H1 (cell line): ENCODE measurements at regions not wholly inside any gene's neighbourhood (a gene's known extent, or its start where the extent isn't known, plus 50 kb on each side); places are given as distances from the start of the nearest gene placed in this dataset.

ENCODE experiments used
- CTCF ChIA-PET: fragments of 300-600 bp; sonication (Branson Sonifier 250); formaldehyde crosslinking; loops from one replicate; lab custom pipeline; 2021; ENCODE audit not compliant: partially characterized antibody; lab: Charles Lee
- POLR2A ChIA-PET: fragments of 300-600 bp; sonication (Branson Sonifier 250); formaldehyde crosslinking; loops from one replicate; lab custom pipeline; 2021; ENCODE audit warnings: inconsistent platforms; ENCODE audit not compliant: partially characterized antibody; lab: Charles Lee
- DNase-seq, 2 experiments: peaks; one replicate each; pipeline versions ENCODE4 v3.0.0 to v3.0.0-alpha.2; 2010 to 2022; ENCODE audit warnings: low spot score in 2 of 2, low read depth in 1 of 2, mixed read lengths in 1 of 2
- FAIRE-seq: peaks from 2 replicates; lab custom pipeline; 2011; peaks lifted over from hg19 to GRCh38; lab: Jason Lieb, UNC
- H2AFZ ChIP-seq: 2 replicates; pipeline ENCODE4 v1.8.1; 2012; ENCODE audit warnings: low read length, inconsistent platforms
- H2AK5ac ChIP-seq: 2 replicates; pipeline ENCODE4 v1.6.1; 2013; ENCODE audit warnings: low read depth, low read length
- H2BK120ac ChIP-seq: replicated peaks from 2 replicates; pipeline ENCODE3; 2013; ENCODE audit warnings: low read depth, low read length, inconsistent platforms
- H2BK12ac ChIP-seq: 2 replicates; pipeline ENCODE4 v1.6.1; 2013; ENCODE audit warnings: low read depth, low read length
- H2BK15ac ChIP-seq: 2 replicates; pipeline ENCODE4 v1.6.1; 2013; ENCODE audit warnings: low read length
- H2BK20ac ChIP-seq: 2 replicates; pipeline ENCODE4 v1.6.1; 2013; ENCODE audit warnings: low read length
- H2BK5ac ChIP-seq: 2 replicates; pipeline ENCODE4 v1.6.1; 2013; ENCODE audit warnings: low read depth, low read length
- H3K14ac ChIP-seq: 2 replicates; pipeline ENCODE4 v1.6.1; 2013; ENCODE audit warnings: inconsistent platforms; ENCODE audit not compliant: insufficient read length
- H3K18ac ChIP-seq: 2 replicates; pipeline ENCODE4 v1.6.1; 2013; ENCODE audit warnings: low read length; ENCODE audit errors: extremely low read depth
- H3K23ac ChIP-seq: 2 replicates; pipeline ENCODE4 v1.6.1; 2013; ENCODE audit warnings: inconsistent platforms; ENCODE audit not compliant: insufficient read length
- H3K23me2 ChIP-seq: 2 replicates; pipeline ENCODE4 v1.6.1; 2013; ENCODE audit warnings: low read depth, low read length
- H3K27ac ChIP-seq: 2 replicates; pipeline ENCODE4 v1.6.1; 2011; ENCODE audit warnings: low read depth, low read length, inconsistent platforms
- H3K27me3 ChIP-seq, 4 experiments: replicated peaks in 1 of 4; 1 replicate in 1 of 4; 2 replicates in 3 of 4; pipeline versions ENCODE4 v1.6.1 to v1.8.1; 2011 to 2013; ENCODE audit warnings: low read length in 3 of 4, mild to moderate bottlenecking in 3 of 4, inconsistent platforms in 2 of 4, mixed read lengths in 2 of 4, moderate library complexity in 1 of 4; ENCODE audit not compliant: control insufficient read depth in 3 of 4, insufficient read depth in 3 of 4; ENCODE audit errors: extremely low read depth in 1 of 4
- H3K36me3 ChIP-seq, 4 experiments: 2 replicates each; pipeline versions ENCODE4 v1.6.1 to v1.8.1; 2011 to 2013; ENCODE audit warnings: mild to moderate bottlenecking in 4 of 4, low read length in 3 of 4, moderate library complexity in 2 of 4, control low read depth in 1 of 4, inconsistent platforms in 1 of 4; ENCODE audit not compliant: insufficient read depth in 4 of 4, control insufficient read depth in 2 of 4
- H3K4ac ChIP-seq: replicated peaks from 2 replicates; pipeline ENCODE3; 2013; ENCODE audit warnings: low read length, low read depth, mixed read lengths, inconsistent platforms; ENCODE audit not compliant: insufficient read length
- H3K4me1 ChIP-seq, 4 experiments: replicated peaks in 1 of 4; 1 replicate in 1 of 4; 2 replicates in 3 of 4; pipeline versions ENCODE4 v1.6.1 to v1.8.1; 2011 to 2013; ENCODE audit warnings: low read length in 3 of 4, inconsistent platforms in 2 of 4, mixed read lengths in 1 of 4; ENCODE audit not compliant: insufficient read depth in 4 of 4, control insufficient read depth in 3 of 4
- H3K4me2 ChIP-seq, 2 experiments: 2 replicates each; pipeline versions ENCODE4 v1.6.1 to v1.8.1; 2011 to 2013; ENCODE audit warnings: low read depth in 2 of 2, low read length in 2 of 2, control low read depth in 1 of 2, inconsistent platforms in 1 of 2, mild to moderate bottlenecking in 1 of 2; ENCODE audit not compliant: insufficient read depth in 1 of 2
- H3K4me3 ChIP-seq, 4 experiments: fragments of 200-600, 300-600 bp in 1 of 4; sonication (generic), shearing (Covaris generic), sonication (Bioruptor Twin) in 1 of 4; 2 replicates each; pipeline versions ENCODE4 v1.5.1 to v1.8.1; 2011 to 2016; ENCODE audit warnings: low read length in 4 of 4, low read depth in 3 of 4, control low read depth in 2 of 4, inconsistent platforms in 2 of 4, mild to moderate bottlenecking in 2 of 4, mixed read lengths in 1 of 4, moderate library complexity in 1 of 4; ENCODE audit not compliant: insufficient read depth in 2 of 4; ENCODE audit errors: extremely low read depth in 1 of 4
- H3K56ac ChIP-seq: replicated peaks from 2 replicates; pipeline ENCODE3; 2013; ENCODE audit warnings: low read depth, mild to moderate bottlenecking, mixed read lengths, low read length, inconsistent platforms; ENCODE audit not compliant: insufficient read length
- H3K79me1 ChIP-seq: 2 replicates; pipeline ENCODE4 v1.6.1; 2013; ENCODE audit warnings: low read depth, low read length, control low read depth
- H3K79me2 ChIP-seq, 2 experiments: 2 replicates each; pipeline versions ENCODE4 v1.6.1 to v1.8.1; 2012 to 2013; ENCODE audit warnings: low read length in 2 of 2, mild to moderate bottlenecking in 2 of 2, inconsistent platforms in 1 of 2; ENCODE audit not compliant: insufficient read depth in 2 of 2, control insufficient read depth in 1 of 2
- H3K9ac ChIP-seq, 4 experiments: replicated peaks in 1 of 4; 1 replicate in 1 of 4; 2 replicates in 3 of 4; pipeline versions ENCODE4 v1.6.1 to v1.8.1; 2011 to 2013; ENCODE audit warnings: low read depth in 3 of 4, low read length in 3 of 4, control low read depth in 2 of 4, mild to moderate bottlenecking in 2 of 4, moderate library complexity in 2 of 4, inconsistent platforms in 1 of 4; ENCODE audit errors: extremely low read depth in 1 of 4
- H3K9me3 ChIP-seq, 2 experiments: 2 replicates each; pipeline versions ENCODE4 v1.6.1 to v1.8.1; 2012 to 2013; ENCODE audit warnings: mild to moderate bottlenecking in 2 of 2, moderate library complexity in 2 of 2, control low read depth in 1 of 2, inconsistent platforms in 1 of 2, low read depth in 1 of 2, low read length in 1 of 2, mixed read lengths in 1 of 2; ENCODE audit not compliant: insufficient read depth in 2 of 2
- H4K20me1 ChIP-seq, 2 experiments: replicated peaks in 1 of 2; 2 replicates each; pipeline versions ENCODE3 to v1.8.1; 2011 to 2013; ENCODE audit warnings: inconsistent platforms in 2 of 2, low read length in 2 of 2, mild to moderate bottlenecking in 1 of 2; ENCODE audit not compliant: insufficient read depth in 2 of 2, control insufficient read depth in 1 of 2
- H4K5ac ChIP-seq: 2 replicates; pipeline ENCODE4 v1.6.1; 2013; ENCODE audit warnings: low read length, low read depth, mixed read lengths, inconsistent platforms; ENCODE audit not compliant: insufficient read length
- H4K8ac ChIP-seq: 2 replicates; pipeline ENCODE4 v1.8.0; 2013; ENCODE audit warnings: mild to moderate bottlenecking, moderate library complexity, low read length, inconsistent platforms; ENCODE audit not compliant: insufficient read depth; ENCODE audit errors: extremely low read depth
- H4K91ac ChIP-seq: replicated peaks from 2 replicates; pipeline ENCODE3; 2013; ENCODE audit warnings: low read length, mixed read lengths, inconsistent platforms; ENCODE audit not compliant: insufficient read length
- EP300 ChIP-seq, 2 experiments: IDR thresholded peaks; 1 replicate in 1 of 2; 2 replicates in 1 of 2; pipeline ENCODE4 v1.6.1; 2011 to 2012; ENCODE audit warnings: low read depth in 2 of 2, low read length in 2 of 2, mild to moderate bottlenecking in 2 of 2, borderline replicate concordance in 1 of 2, inconsistent platforms in 1 of 2, moderate library complexity in 1 of 2
- RBBP5 ChIP-seq: IDR thresholded peaks from 2 replicates; pipeline ENCODE4 v1.7.1; 2012; ENCODE audit warnings: low read depth, mild to moderate bottlenecking, inconsistent platforms, low read length, moderate library complexity, borderline replicate concordance
- SIRT6 ChIP-seq: IDR thresholded peaks from one replicate; pipeline ENCODE4 v1.7.1; 2012; ENCODE audit warnings: low read length, inconsistent platforms
- WGBS, 2 experiments: shearing (Covaris generic) in 1 of 2; methylation state at CpG; one replicate each; pipeline versions ENCODE4 v1.1.6 to v1.1.7; 2013 to 2015; ENCODE audit warnings: low lambda C conversion rate in 2 of 2, mixed read lengths in 2 of 2, inconsistent platforms in 1 of 2, low coverage in 1 of 2, missing lambda C conversion rate in 1 of 2; ENCODE audit not compliant: insufficient replicate concordance in 2 of 2, insufficient coverage in 1 of 2, insufficient read length in 1 of 2; ENCODE audit errors: extremely low coverage in 1 of 2, missing lambda C conversion rate in 1 of 2; 5-methylcytosine and 5-hydroxymethylcytosine counted together

DNA sequence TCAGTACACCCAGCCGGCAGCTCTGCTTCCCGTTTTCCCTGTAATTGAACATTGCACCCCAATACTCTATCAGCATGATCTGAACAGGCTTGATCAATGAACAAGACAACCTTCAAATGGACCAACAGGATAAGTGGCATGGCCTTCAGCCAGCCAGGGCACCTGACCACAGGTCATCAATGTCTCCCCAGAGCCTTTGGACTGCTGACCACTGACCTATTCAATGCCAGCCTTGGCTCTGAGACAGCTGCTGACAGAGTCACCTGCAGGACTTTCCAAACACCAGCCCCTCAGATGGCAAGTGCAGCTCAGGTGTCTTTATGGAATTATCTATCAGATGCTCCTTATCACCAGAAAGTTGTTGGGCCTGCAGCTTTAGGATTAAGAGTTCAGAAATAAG is 462.9 kb upstream of the ASIC2 start:
- H3K18ac ChIP-seq: no peak overlapping the region
- no peaks in the 10 kb centered on the region; a peak in 1 of 4 replicates for H3K79me2 ChIP-seq
- no peaks in the 10 kb centered on the region; a peak in 1 of 7 replicates for H3K27me3 ChIP-seq
- WGBS, 2 experiments: 97% methylated on average over 2 of the region's 2 CpGs; no CpG with 5 or more reads in 1 of the 2 experiments
- no peaks in the 10 kb centered on the region for H3K36me3 ChIP-seq
- ChIA-PET CTCF (interaction anchor here (0.7 to 1.4 kb wide), 4 partner anchors 11 to 70 kb away, joined by 3 read pairs; no protein-coding TSS in a partner anchor), POLR2A (no interaction called here)
- H3K4me1 ChIP-seq: peaks cover 0 to 4% (median 0%) of the 10 kb centered on the region in 4 experiments; a peak in 4 of 7 replicates
- no peak overlapping the region for H2AFZ ChIP-seq
- H2BK15ac ChIP-seq: no peak overlapping the region
- H2BK120ac ChIP-seq: no peak overlapping the region
- no peak overlapping the region for H3K4me3 ChIP-seq
- no peaks in the 10 kb centered on the region for H4K20me1 ChIP-seq
- H3K27ac ChIP-seq: no peak overlapping the region
- no peak overlapping the region for H4K91ac ChIP-seq
- H2BK20ac ChIP-seq: no peak overlapping the region
- H3K9ac ChIP-seq: no peak overlapping the region
- no peak for FAIRE-seq
- peaks cover 4 to 6% of the 10 kb centered on the region in 2 experiments; a peak in 2 of 4 replicates for H3K9me3 ChIP-seq
- H3K4me2 ChIP-seq: no peak overlapping the region
- H3K79me1 ChIP-seq: no peaks in the 10 kb centered on the region
- H4K5ac ChIP-seq: no peak overlapping the region
- H2BK12ac ChIP-seq: no peak overlapping the region
- DNase-seq: no peak
- TF ChIP-seq RBBP5 (no peak), SIRT6 (no peak), EP300 (IDR thresholded peaks at IDR 0.05; ENCODE audit: borderline replicate concordance in 1 of 2, low read depth in 2 of 2, low read length in 2 of 2) (no peak)
- no peak overlapping the region for H4K8ac ChIP-seq
- H3K56ac ChIP-seq: no peak overlapping the region
- H3K4ac ChIP-seq: no peak overlapping the region
- no peak overlapping the region for H3K14ac ChIP-seq
- H2BK5ac ChIP-seq: no peak overlapping the region
- peaks cover 2% of the 10 kb centered on the region; the same call in 1 of the 2 replicates for H3K23me2 ChIP-seq
- no peak overlapping the region for H3K23ac ChIP-seq
- H2AK5ac ChIP-seq: no peak overlapping the region
